ENCODE measurements at regions not wholly inside any gene's neighbourhood (a gene's known extent, or its start where the extent isn't known, plus 50 kb on each side); places are given as distances from the start of the nearest gene placed in this dataset.

GRCh38 chr5:174426851-174427250, 297.5 kb upstream of the MSX2 start:
- no peak overlapping the region for H3K4me3 ChIP-seq (ENCODE audit: low read depth, low read length)
- H3K9me3 ChIP-seq (ENCODE audit: severe bottlenecking): no peaks in the 10 kb centered on the region
- TF ChIP-seq, protein P1, sequence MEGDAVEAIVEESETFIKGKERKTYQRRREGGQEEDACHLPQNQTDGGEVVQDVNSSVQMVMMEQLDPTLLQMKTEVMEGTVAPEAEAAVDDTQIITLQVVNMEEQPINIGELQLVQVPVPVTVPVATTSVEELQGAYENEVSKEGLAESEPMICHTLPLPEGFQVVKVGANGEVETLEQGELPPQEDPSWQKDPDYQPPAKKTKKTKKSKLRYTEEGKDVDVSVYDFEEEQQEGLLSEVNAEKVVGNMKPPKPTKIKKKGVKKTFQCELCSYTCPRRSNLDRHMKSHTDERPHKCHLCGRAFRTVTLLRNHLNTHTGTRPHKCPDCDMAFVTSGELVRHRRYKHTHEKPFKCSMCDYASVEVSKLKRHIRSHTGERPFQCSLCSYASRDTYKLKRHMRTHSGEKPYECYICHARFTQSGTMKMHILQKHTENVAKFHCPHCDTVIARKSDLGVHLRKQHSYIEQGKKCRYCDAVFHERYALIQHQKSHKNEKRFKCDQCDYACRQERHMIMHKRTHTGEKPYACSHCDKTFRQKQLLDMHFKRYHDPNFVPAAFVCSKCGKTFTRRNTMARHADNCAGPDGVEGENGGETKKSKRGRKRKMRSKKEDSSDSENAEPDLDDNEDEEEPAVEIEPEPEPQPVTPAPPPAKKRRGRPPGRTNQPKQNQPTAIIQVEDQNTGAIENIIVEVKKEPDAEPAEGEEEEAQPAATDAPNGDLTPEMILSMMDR (IDR thresholded peaks at IDR 0.05; ENCODE audit: low read depth, low read length): no peak
- no peak for DNase-seq
- H3K27me3 ChIP-seq (ENCODE audit: insufficient read depth, low read depth, severe bottlenecking): peaks cover 93% of the 10 kb centered on the region
- no peaks in the 10 kb centered on the region for H3K36me3 ChIP-seq
- no peak overlapping the region for H3K27ac ChIP-seq

DNA sequence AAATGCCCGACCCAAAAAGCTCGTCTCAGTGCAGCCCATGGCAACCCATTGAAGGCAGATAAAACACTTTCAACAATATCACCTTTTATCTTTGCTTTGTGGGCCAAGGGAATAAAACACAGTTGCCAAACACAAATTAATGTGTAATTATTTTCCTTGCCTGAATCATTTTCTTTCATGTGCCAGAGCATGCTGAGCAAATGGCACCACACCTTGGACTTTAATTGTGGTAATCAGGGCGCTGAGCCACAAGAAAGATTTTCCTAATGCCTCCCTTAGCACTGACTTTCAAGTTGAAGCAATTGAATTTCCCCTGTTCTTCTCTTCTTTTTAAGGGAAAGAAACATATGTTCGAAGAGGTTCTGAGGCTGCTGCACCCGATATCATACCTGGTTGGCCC, 297.1 kb upstream of the MSX2 start:
- Histone ChIP-seq H3K27ac (no peak overlapping the region), H3K27me3 (ENCODE audit: insufficient read depth, low read depth, severe bottlenecking) (peaks cover 93% of the 10 kb centered on the region), H3K36me3 (no peaks in the 10 kb centered on the region), H3K9me3 (ENCODE audit: severe bottlenecking) (no peaks in the 10 kb centered on the region), H3K4me3 (ENCODE audit: low read depth, low read length) (no peak overlapping the region)
- no peak for DNase-seq
- TF ChIP-seq, protein P1 (IDR thresholded peaks at IDR 0.05; ENCODE audit: low read depth, low read length): no peak

DNA sequence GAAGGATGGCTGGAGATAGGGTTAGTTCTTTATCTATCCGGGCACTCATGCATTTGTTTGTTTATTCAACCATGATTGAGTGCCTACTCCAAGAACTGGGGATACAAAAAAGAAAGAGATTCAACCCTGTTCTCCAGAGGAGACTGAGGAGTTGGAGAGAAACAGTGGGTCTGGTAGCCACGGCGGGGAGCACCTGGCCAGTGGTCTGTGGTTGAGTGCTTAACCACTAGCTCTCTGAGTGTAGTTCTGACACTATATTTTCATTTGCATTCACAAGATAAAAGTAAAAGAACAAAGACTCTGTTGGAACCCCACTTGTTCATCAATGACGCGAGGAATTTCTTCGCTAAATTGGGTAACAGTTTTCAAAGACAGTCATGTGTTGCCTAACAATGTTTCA, 295.5 kb upstream of the MSX2 start:
- Histone ChIP-seq H3K27me3 (ENCODE audit: insufficient read depth, low read depth, severe bottlenecking) (peaks cover 82% of the 10 kb centered on the region), H3K36me3 (no peaks in the 10 kb centered on the region), H3K27ac (no peak overlapping the region), H3K9me3 (ENCODE audit: severe bottlenecking) (no peaks in the 10 kb centered on the region), H3K4me3 (ENCODE audit: low read depth, low read length) (no peak overlapping the region)
- TF ChIP-seq, protein P1 (IDR thresholded peaks at IDR 0.05; ENCODE audit: low read depth, low read length): no peak
- no peak for DNase-seq

- Histone ChIP-seq H3K4me3 (ENCODE audit: low read depth, low read length) (no peak overlapping the region), H3K27me3 (ENCODE audit: insufficient read depth, low read depth, severe bottlenecking) (peaks cover 78% of the 10 kb centered on the region), H3K36me3 (no peaks in the 10 kb centered on the region), H3K27ac (no peak overlapping the region), H3K9me3 (ENCODE audit: severe bottlenecking) (no peaks in the 10 kb centered on the region)
- DNase-seq: no peak
- TF ChIP-seq, protein P1 (IDR thresholded peaks at IDR 0.05; ENCODE audit: low read depth, low read length): no peak
These were observed 293.4 kb upstream of the MSX2 start for GRCh38 chr5:174430940-174431339.

- Histone ChIP-seq H3K9me3 (ENCODE audit: severe bottlenecking) (no peaks in the 10 kb centered on the region), H3K4me3 (ENCODE audit: low read depth, low read length) (no peak overlapping the region), H3K36me3 (no peaks in the 10 kb centered on the region), H3K27ac (no peak overlapping the region), H3K27me3 (ENCODE audit: insufficient read depth, low read depth, severe bottlenecking) (peaks cover 75% of the 10 kb centered on the region)
- DNase-seq: no peak
- TF ChIP-seq, protein P1 (IDR thresholded peaks at IDR 0.05; ENCODE audit: low read depth, low read length): no peak
These were observed 292.9 kb upstream of the MSX2 start for GRCh38 chr5:174431504-174431903.

DNA sequence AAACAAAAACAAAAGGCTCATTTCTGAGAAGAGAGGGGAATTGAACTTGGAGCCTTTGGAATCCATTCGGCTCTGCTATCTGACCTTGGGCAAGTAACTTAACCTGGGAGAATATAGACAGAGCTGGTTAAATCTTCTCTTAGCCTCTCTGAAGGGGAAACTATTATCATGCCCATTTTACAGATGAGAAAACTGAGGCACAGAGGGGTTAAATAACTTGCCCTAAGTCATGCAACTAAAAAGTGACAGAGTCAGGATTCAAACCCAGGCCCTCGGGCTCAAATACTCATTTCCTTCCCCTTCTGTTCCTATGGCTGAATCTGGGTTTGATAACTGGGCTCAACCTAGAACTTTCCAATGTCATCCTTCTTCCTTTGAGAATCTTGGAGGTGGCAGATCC, 291.3 kb upstream of the MSX2 start:
- H3K9me3 ChIP-seq (ENCODE audit: severe bottlenecking): no peaks in the 10 kb centered on the region
- DNase-seq: no peak
- H3K36me3 ChIP-seq: no peaks in the 10 kb centered on the region
- peaks cover 71% of the 10 kb centered on the region for H3K27me3 ChIP-seq (ENCODE audit: insufficient read depth, low read depth, severe bottlenecking)
- H3K27ac ChIP-seq: no peak overlapping the region
- no peak overlapping the region for H3K4me3 ChIP-seq (ENCODE audit: low read depth, low read length)
- TF ChIP-seq, protein P1 (IDR thresholded peaks at IDR 0.05; ENCODE audit: low read depth, low read length): no peak
